Stimulated activated effector memory CD8-positive, alpha-beta T cell treated with anti-CD3 and anti-CD28 coated beads, Interleukin-12 subunit alpha, Interleukin-12 subunit beta, amount 100 ng/mL, for 72 hours (primary cell): ENCODE measurements at regions not wholly inside any gene's neighbourhood (a gene's known extent, or its start where the extent isn't known, plus 50 kb on each side); places are given as distances from the start of the nearest gene placed in this dataset.
A peak's percentile ranks its signal among the peaks of the same experiment; 100 is the strongest.
"Not testable (repeated sequence)": the region's sequence is repeated elsewhere in the genome, so short reads cannot be mapped to it uniquely, and the experiment has no call there.

Source experiments
- ATAC-seq: fragments of 150-1000 bp; cut with Tn5 transposase; 2 replicates; pipeline ENCODE4 v1.10.0; 2021
- DNase-seq, 2 donors: peaks; one replicate each; pipeline ENCODE4 v3.0.0; 2021 to 2022; ENCODE audit warnings: low spot score in 2 of 2
- H3K27ac Mint-ChIP-seq: one replicate; pipeline ENCODE4 v1.8.0; 2022; ENCODE audit warnings: mild to moderate bottlenecking, mixed read lengths
- H3K36me3 Mint-ChIP-seq: one replicate; pipeline ENCODE4 v1.8.0; 2022; ENCODE audit warnings: mild to moderate bottlenecking, mixed read lengths
- H3K4me1 Mint-ChIP-seq: one replicate; pipeline ENCODE4 v1.8.0; 2022; ENCODE audit warnings: mixed read lengths
- H3K4me3 Mint-ChIP-seq: one replicate; pipeline ENCODE4 v1.8.0; 2022; ENCODE audit warnings: mild to moderate bottlenecking, mixed read lengths
- H3K9me3 Mint-ChIP-seq: one replicate; pipeline ENCODE4 v1.8.0; 2022; ENCODE audit warnings: mixed read lengths

- Mint-ChIP-seq H3K36me3 (no peaks in the 10 kb centered on the region), H3K4me1 (no peaks in the 10 kb centered on the region), H3K27ac (no peak overlapping the region), H3K4me3 (no peak overlapping the region), H3K9me3 (no peaks in the 10 kb centered on the region)
- no peak for DNase-seq
- no peak for ATAC-seq
Observed at GRCh38 chr3:177371888-177372287, 174.6 kb upstream of the TBL1XR1 start.

- DNase-seq, result no peak
- peaks cover 5% of the 10 kb centered on the region for H3K4me1 Mint-ChIP-seq
- no peaks in the 10 kb centered on the region for H3K9me3 Mint-ChIP-seq
- no peak overlapping the region for H3K27ac Mint-ChIP-seq
- H3K4me3 Mint-ChIP-seq, result no peak overlapping the region
- H3K36me3 Mint-ChIP-seq, result no peaks in the 10 kb centered on the region
- ATAC-seq, result no peak
Observed at GRCh38 chr3:177374323-177374722, 177.0 kb upstream of the TBL1XR1 start.

- Mint-ChIP-seq H3K4me1 (peaks cover 5% of the 10 kb centered on the region), H3K9me3 (no peaks in the 10 kb centered on the region), H3K27ac (no peak overlapping the region), H3K4me3 (no peak overlapping the region), H3K36me3 (no peaks in the 10 kb centered on the region)
- no peak for ATAC-seq
- no peak for DNase-seq
Observed at GRCh38 chr3:177375316-177375715, 178.0 kb upstream of the TBL1XR1 start.

- H3K27ac Mint-ChIP-seq, result no peak overlapping the region
- no peaks in the 10 kb centered on the region for H3K9me3 Mint-ChIP-seq
- DNase-seq, result no peak
- ATAC-seq, result no peak
- peaks cover 5% of the 10 kb centered on the region for H3K4me1 Mint-ChIP-seq
- H3K4me3 Mint-ChIP-seq, result no peak overlapping the region
- H3K36me3 Mint-ChIP-seq, result no peaks in the 10 kb centered on the region
Observed at GRCh38 chr3:177377166-177377565, 179.9 kb upstream of the TBL1XR1 start.

GRCh38 chr3:177378168-177378567 is 180.9 kb upstream of the TBL1XR1 start:
- no peak for DNase-seq
- Mint-ChIP-seq H3K36me3 (no peaks in the 10 kb centered on the region), H3K4me1 (peaks cover 5% of the 10 kb centered on the region), H3K9me3 (no peaks in the 10 kb centered on the region), H3K27ac (peak overlapping the region; percentile 7), H3K4me3 (no peak overlapping the region)
- ATAC-seq, result peak; percentile 62

GRCh38 chr3:177379045-177379444 is 181.8 kb upstream of the TBL1XR1 start:
- no peak for ATAC-seq
- Mint-ChIP-seq H3K4me3 (no peak overlapping the region), H3K36me3 (no peaks in the 10 kb centered on the region), H3K27ac (no peak overlapping the region), H3K4me1 (peaks cover 5% of the 10 kb centered on the region), H3K9me3 (no peaks in the 10 kb centered on the region)
- DNase-seq, result no peak

- no peak overlapping the region for H3K4me3 Mint-ChIP-seq
- ATAC-seq, result no peak
- no peaks in the 10 kb centered on the region for H3K36me3 Mint-ChIP-seq
- H3K4me1 Mint-ChIP-seq, result peaks cover 16% of the 10 kb centered on the region
- no peaks in the 10 kb centered on the region for H3K9me3 Mint-ChIP-seq
- DNase-seq, result no peak
- H3K27ac Mint-ChIP-seq, result no peak overlapping the region
Observed at GRCh38 chr3:177381070-177381469, 183.8 kb upstream of the TBL1XR1 start.

GRCh38 chr3:177382944-177383343 is 185.7 kb upstream of the TBL1XR1 start:
- H3K4me1 Mint-ChIP-seq, result peaks cover 13% of the 10 kb centered on the region
- ATAC-seq, result no peak
- H3K9me3 Mint-ChIP-seq, result no peaks in the 10 kb centered on the region
- DNase-seq, result no peak
- no peaks in the 10 kb centered on the region for H3K36me3 Mint-ChIP-seq
- H3K4me3 Mint-ChIP-seq, result no peak overlapping the region
- no peak overlapping the region for H3K27ac Mint-ChIP-seq

GRCh38 chr3:177385186-177385585 is 187.9 kb upstream of the TBL1XR1 start:
- H3K9me3 Mint-ChIP-seq, result no peaks in the 10 kb centered on the region
- H3K36me3 Mint-ChIP-seq, result no peaks in the 10 kb centered on the region
- H3K4me1 Mint-ChIP-seq, result peaks cover 10% of the 10 kb centered on the region
- ATAC-seq (peak; percentile 64), DNase-seq (no peak)
- no peak overlapping the region for H3K27ac Mint-ChIP-seq
- H3K4me3 Mint-ChIP-seq, result no peak overlapping the region

GRCh38 chr3:177385831-177386301 is 188.6 kb upstream of the TBL1XR1 start:
- Mint-ChIP-seq H3K4me1 (peaks cover 10% of the 10 kb centered on the region), H3K36me3 (no peaks in the 10 kb centered on the region), H3K9me3 (no peaks in the 10 kb centered on the region), H3K4me3 (no peak overlapping the region), H3K27ac (no peak overlapping the region)
- no peak for ATAC-seq
- no peak for DNase-seq

GRCh38 chr3:177388209-177388608 is 190.9 kb upstream of the TBL1XR1 start:
- DNase-seq (no peak), ATAC-seq (peak; percentile 76)
- H3K4me3 Mint-ChIP-seq, result no peak overlapping the region
- H3K4me1 Mint-ChIP-seq, result peaks cover 10% of the 10 kb centered on the region
- H3K27ac Mint-ChIP-seq, result no peak overlapping the region
- no peaks in the 10 kb centered on the region for H3K9me3 Mint-ChIP-seq
- no peaks in the 10 kb centered on the region for H3K36me3 Mint-ChIP-seq

GRCh38 chr3:177394231-177395024 is 197.1 kb upstream of the TBL1XR1 start:
- ATAC-seq, H3K27ac Mint-ChIP-seq, H3K36me3 Mint-ChIP-seq, H3K4me1 Mint-ChIP-seq, DNase-seq, H3K9me3 Mint-ChIP-seq: not testable (repeated sequence)
- H3K4me3 Mint-ChIP-seq, result peak overlapping the region; percentile 58

GRCh38 chr3:177396733-177397132 is 199.5 kb upstream of the TBL1XR1 start:
- no peak for ATAC-seq
- Mint-ChIP-seq H3K27ac (no peak overlapping the region), H3K4me3 (no peak overlapping the region), H3K9me3 (no peaks in the 10 kb centered on the region), H3K36me3 (no peaks in the 10 kb centered on the region), H3K4me1 (no peaks in the 10 kb centered on the region)
- DNase-seq, result no peak

- H3K27ac Mint-ChIP-seq, result no peak overlapping the region
- no peak overlapping the region for H3K4me3 Mint-ChIP-seq
- ATAC-seq, result no peak
- no peak for DNase-seq
- H3K9me3 Mint-ChIP-seq, result no peaks in the 10 kb centered on the region
- H3K36me3 Mint-ChIP-seq, result no peaks in the 10 kb centered on the region
- H3K4me1 Mint-ChIP-seq, result peaks cover 6% of the 10 kb centered on the region
Observed at GRCh38 chr3:177401375-177401774, 204.1 kb upstream of the TBL1XR1 start.

GRCh38 chr3:177402533-177402932 is 205.3 kb upstream of the TBL1XR1 start:
- Mint-ChIP-seq H3K4me1 (peaks cover 6% of the 10 kb centered on the region), H3K27ac (no peak overlapping the region), H3K36me3 (no peaks in the 10 kb centered on the region), H3K9me3 (no peaks in the 10 kb centered on the region), H3K4me3 (no peak overlapping the region)
- ATAC-seq (no peak), DNase-seq (no peak)

- no peak for DNase-seq
- H3K27ac Mint-ChIP-seq, result no peak overlapping the region
- no peak overlapping the region for H3K4me3 Mint-ChIP-seq
- no peaks in the 10 kb centered on the region for H3K9me3 Mint-ChIP-seq
- no peaks in the 10 kb centered on the region for H3K36me3 Mint-ChIP-seq
- peak; percentile 48 for ATAC-seq
- H3K4me1 Mint-ChIP-seq, result peaks cover 6% of the 10 kb centered on the region
Observed at GRCh38 chr3:177405191-177405672, 207.9 kb upstream of the TBL1XR1 start.
